ENCODE measurements at regions not wholly inside any gene's neighbourhood (a gene's known extent, or its start where the extent isn't known, plus 50 kb on each side); places are given as distances from the start of the nearest gene placed in this dataset.
A peak's percentile ranks its signal among the peaks of the same experiment; 100 is the strongest.

- DNase-seq (ENCODE audit: extremely low spot score in 2 of 2) = no peak
Observed at GRCh38 chr1:10909697-10910680, 102.5 kb upstream of the TARDBP start.

DNA sequence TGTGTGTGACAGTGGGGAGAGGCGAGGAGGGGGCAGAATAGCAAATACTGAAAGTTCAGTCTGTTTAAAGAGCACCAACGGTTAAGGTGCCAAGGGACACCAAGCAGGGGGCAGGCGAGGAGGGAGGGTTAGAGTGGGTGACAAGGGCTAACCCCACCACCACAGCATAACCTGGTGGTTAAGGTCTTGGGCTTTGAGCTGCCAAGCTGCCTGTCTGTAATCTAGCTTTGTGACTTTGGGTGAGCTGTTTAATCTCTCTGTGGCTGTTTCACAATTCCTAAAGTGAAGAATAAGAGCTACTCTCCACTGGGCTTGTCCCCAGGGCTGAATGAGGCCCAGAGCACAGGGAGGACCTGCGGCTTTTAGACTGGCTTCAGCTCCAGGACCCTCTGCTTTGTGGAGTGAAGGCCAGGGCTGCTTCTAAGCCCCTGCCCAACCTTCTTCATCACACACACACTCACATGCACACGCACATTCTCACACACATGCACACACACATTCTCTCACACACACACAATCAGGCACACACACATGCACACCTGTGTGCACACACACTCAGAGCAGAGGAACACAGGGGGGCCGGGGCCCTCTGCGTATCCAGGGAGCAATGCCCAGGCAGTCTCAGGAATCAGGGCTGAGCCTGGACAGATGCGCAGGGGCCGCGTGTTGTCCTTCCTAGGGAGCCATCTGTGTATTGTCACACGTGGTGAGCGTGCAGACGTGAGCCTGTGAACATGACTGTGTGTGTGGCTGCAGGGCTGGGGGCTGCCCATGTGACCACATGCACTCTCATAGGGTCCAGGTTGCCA, 101.6 kb upstream of the TARDBP start:
- Histone ChIP-seq H3K9me3 (no peaks in the 10 kb centered on the region), H3K4me3 (no peak overlapping the region), H3K27ac (no peak overlapping the region), H3K27me3 (no peaks in the 10 kb centered on the region), H3K4me1 (no peaks in the 10 kb centered on the region), H3K36me3 (no peaks in the 10 kb centered on the region)
- intact Hi-C loops (cut with DNase I) = no loop called here
- TF ChIP-seq, protein P1, sequence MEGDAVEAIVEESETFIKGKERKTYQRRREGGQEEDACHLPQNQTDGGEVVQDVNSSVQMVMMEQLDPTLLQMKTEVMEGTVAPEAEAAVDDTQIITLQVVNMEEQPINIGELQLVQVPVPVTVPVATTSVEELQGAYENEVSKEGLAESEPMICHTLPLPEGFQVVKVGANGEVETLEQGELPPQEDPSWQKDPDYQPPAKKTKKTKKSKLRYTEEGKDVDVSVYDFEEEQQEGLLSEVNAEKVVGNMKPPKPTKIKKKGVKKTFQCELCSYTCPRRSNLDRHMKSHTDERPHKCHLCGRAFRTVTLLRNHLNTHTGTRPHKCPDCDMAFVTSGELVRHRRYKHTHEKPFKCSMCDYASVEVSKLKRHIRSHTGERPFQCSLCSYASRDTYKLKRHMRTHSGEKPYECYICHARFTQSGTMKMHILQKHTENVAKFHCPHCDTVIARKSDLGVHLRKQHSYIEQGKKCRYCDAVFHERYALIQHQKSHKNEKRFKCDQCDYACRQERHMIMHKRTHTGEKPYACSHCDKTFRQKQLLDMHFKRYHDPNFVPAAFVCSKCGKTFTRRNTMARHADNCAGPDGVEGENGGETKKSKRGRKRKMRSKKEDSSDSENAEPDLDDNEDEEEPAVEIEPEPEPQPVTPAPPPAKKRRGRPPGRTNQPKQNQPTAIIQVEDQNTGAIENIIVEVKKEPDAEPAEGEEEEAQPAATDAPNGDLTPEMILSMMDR (IDR thresholded peaks at IDR 0.05) = no peak
- no peak for TF ChIP-seq POLR2A (IDR thresholded peaks at IDR 0.05)
- no peak for TF ChIP-seq POLR2AphosphoS5 (IDR thresholded peaks at IDR 0.05; ENCODE audit: insufficient read depth in 1 of 2, low read depth in 1 of 2)
- DNase-seq (ENCODE audit: extremely low spot score in 2 of 2) = no peak

More at GRCh38 chr1:10909697-10910680, 102.5 kb upstream of the TARDBP start:
- H3K27me3 ChIP-seq = no peaks in the 10 kb centered on the region
- no peaks in the 10 kb centered on the region for H3K4me1 ChIP-seq
- no peaks in the 10 kb centered on the region for H3K36me3 ChIP-seq
- H3K27ac ChIP-seq = no peak overlapping the region
- no peaks in the 10 kb centered on the region for H3K9me3 ChIP-seq
- TF ChIP-seq, protein P1 (IDR thresholded peaks at IDR 0.05) = peak in 2 of 3 experiments; percentile 13 to 30
- TF ChIP-seq POLR2A (IDR thresholded peaks at IDR 0.05) = no peak
- intact Hi-C loops (cut with DNase I) = no loop called here
- H3K4me3 ChIP-seq = no peak overlapping the region

DNA sequence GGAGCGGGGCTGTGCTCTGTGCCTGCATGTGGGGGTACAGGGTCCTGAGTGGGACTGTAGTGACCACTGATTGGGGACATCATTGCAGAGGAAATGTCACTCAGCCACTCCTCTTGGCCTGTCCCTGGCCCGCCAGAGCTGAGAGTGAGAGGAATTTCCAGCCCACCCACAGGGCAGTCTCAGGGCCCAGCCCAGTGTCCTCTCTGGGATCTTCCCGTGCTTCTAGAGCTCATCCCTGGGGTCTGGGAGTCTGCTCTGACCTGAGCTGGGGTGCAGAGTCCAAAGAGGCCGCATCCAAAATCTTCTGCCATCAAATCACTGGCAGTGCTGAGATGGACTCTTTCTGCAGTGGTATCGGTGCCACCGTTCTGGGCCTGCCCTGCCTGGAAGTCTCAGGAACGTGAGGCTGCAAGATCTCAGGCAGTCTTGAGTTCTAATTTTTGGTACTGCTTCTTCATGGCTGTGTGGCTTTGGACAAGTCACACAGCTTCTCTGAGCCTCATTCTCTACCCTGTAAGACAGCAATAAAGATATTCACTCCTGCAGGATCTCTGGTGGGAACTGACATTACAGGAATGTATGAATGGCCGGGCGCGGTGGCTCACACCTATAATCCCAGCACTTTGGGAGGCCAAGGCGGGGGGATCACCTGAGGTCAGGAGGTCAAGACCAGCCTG, 100.8 kb upstream of the TARDBP start:
- no peaks in the 10 kb centered on the region for H3K27me3 ChIP-seq
- DNase-seq (ENCODE audit: extremely low spot score in 2 of 2) = no peak
- H3K27ac ChIP-seq = no peak overlapping the region
- H3K36me3 ChIP-seq = no peaks in the 10 kb centered on the region
- no peaks in the 10 kb centered on the region for H3K9me3 ChIP-seq
- intact Hi-C loops (cut with DNase I) = no loop called here
- H3K4me3 ChIP-seq = no peak overlapping the region
- no peak for TF ChIP-seq POLR2A (IDR thresholded peaks at IDR 0.05)
- TF ChIP-seq POLR2AphosphoS5 (IDR thresholded peaks at IDR 0.05; ENCODE audit: insufficient read depth in 1 of 2, low read depth in 1 of 2) = no peak
- TF ChIP-seq, protein P1 (IDR thresholded peaks at IDR 0.05) = no peak
- H3K4me1 ChIP-seq = no peaks in the 10 kb centered on the region

DNA sequence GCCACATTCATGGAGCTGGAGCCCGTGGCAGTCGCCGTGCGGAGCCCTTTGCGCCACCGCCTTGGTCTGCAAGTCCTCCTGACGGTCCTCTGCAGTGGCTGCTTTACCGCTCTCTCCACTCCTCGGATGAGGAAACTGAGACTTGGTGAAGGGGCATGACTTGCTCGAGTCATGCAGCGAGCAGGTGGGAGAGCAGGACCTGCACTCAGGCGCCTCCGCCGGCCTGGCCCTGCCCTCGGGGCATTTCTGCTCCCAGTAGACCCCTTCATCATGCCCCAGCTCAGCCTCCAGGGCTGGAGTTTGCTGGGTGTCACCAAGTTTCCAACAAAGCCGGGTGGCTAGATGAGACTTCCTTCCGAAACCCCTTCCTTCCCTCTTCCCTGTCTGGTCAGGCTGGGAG, 100.0 kb upstream of the TARDBP start:
- H3K9me3 ChIP-seq = no peaks in the 10 kb centered on the region
- no peak for TF ChIP-seq POLR2AphosphoS5 (IDR thresholded peaks at IDR 0.05; ENCODE audit: insufficient read depth in 1 of 2, low read depth in 1 of 2)
- TF ChIP-seq POLR2A (IDR thresholded peaks at IDR 0.05) = no peak
- TF ChIP-seq, protein P1 (IDR thresholded peaks at IDR 0.05) = no peak
- intact Hi-C loops (cut with DNase I) = no loop called here
- no peaks in the 10 kb centered on the region for H3K4me1 ChIP-seq
- no peak overlapping the region for H3K4me3 ChIP-seq
- H3K36me3 ChIP-seq = no peaks in the 10 kb centered on the region
- H3K27me3 ChIP-seq = no peaks in the 10 kb centered on the region
- no peak for DNase-seq (ENCODE audit: extremely low spot score in 2 of 2)
- no peak overlapping the region for H3K27ac ChIP-seq

Data from vagina (tissue), 2 donors.